ENCODE measurements at regions not wholly inside any gene's neighbourhood (a gene's known extent, or its start where the extent isn't known, plus 50 kb on each side); places are given as distances from the start of the nearest gene placed in this dataset.
"Not testable (repeated sequence)": the region's sequence is repeated elsewhere in the genome, so short reads cannot be mapped to it uniquely, and the experiment has no call there.

DNA sequence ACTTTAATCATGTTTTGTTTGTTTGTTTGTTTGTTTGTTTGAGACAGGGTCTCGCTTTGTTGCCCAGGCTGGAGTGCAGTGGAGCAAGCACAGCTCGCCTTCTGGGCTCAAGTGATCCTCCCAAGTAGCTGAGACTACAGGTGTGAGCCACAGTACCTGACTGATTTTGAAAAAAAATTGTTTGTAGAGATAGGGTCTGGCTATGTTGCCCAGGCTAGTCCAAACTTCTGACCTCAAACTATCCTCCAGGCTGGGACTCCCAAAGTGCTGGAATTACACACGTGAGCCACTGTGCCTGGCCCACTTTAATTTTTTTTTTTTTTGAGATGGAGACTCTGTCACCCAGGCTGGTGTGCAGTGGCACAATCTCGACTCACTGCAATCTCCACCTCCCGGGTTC is 74.8 kb upstream of the CLDN5 start:
- no peak overlapping the region for H3K4me3 ChIP-seq
- intact Hi-C loops (cut with DNase I; ENCODE audit: low total_unique reads): no loop called here
- H3K4me1 ChIP-seq: no peaks in the 10 kb centered on the region
- no peak for TF ChIP-seq EP300 (IDR thresholded peaks at IDR 0.05)
- TF ChIP-seq, protein P1, sequence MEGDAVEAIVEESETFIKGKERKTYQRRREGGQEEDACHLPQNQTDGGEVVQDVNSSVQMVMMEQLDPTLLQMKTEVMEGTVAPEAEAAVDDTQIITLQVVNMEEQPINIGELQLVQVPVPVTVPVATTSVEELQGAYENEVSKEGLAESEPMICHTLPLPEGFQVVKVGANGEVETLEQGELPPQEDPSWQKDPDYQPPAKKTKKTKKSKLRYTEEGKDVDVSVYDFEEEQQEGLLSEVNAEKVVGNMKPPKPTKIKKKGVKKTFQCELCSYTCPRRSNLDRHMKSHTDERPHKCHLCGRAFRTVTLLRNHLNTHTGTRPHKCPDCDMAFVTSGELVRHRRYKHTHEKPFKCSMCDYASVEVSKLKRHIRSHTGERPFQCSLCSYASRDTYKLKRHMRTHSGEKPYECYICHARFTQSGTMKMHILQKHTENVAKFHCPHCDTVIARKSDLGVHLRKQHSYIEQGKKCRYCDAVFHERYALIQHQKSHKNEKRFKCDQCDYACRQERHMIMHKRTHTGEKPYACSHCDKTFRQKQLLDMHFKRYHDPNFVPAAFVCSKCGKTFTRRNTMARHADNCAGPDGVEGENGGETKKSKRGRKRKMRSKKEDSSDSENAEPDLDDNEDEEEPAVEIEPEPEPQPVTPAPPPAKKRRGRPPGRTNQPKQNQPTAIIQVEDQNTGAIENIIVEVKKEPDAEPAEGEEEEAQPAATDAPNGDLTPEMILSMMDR (IDR thresholded peaks at IDR 0.05): no peak
- TF ChIP-seq POLR2AphosphoS5 (IDR thresholded peaks at IDR 0.05): no peak
- TF ChIP-seq POLR2A (IDR thresholded peaks at IDR 0.05): no peak
- no peak overlapping the region for H3K27ac ChIP-seq
- no peaks in the 10 kb centered on the region for H3K36me3 ChIP-seq
- DNase-seq: no peak
- H3K9me3 ChIP-seq: no peaks in the 10 kb centered on the region
- peaks cover 0 to 22% (median 0%) of the 10 kb centered on the region in 3 donors for H3K27me3 ChIP-seq
- WGBS, 5 donors: 83 to 94% (median 91%) methylated on average over 5 of the region's 5 CpGs

DNA sequence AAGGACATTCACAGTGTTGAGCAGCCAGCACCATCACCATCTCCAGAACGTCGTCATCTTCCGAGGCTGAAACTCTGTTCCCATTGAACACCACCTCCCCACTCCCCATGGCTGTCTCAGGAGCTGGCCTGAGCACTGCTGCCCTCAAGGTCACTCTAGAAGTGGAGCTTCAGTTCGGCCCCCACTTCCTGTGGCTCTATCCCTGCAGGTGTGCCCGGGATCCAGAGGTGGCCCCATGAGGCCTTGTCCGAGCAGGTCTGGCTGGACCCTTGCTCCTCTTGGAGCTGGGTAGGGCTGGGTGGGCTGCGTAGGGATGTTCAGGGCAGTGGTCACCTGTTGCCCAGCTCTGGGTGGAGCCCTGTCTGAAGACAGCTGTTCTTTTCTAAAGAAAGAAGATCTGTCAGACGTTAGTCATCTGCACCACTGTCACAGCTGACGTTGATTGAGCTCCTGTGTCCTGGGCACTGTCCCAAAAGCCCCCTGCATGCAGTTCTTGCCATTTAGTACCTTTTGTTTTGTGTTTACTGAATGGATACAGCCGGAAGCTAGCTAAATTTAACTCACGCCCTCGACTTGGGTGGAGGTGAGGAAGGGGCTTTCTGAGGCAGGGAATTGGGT is 75.5 kb upstream of the CLDN5 start:
- peaks cover 0 to 22% (median 0%) of the 10 kb centered on the region in 3 donors for H3K27me3 ChIP-seq
- WGBS, 5 donors: 67 to 81% (median 74%) methylated on average over 11 to 12 of the region's 12 CpGs
- H3K9me3 ChIP-seq: no peaks in the 10 kb centered on the region
- TF ChIP-seq POLR2A (IDR thresholded peaks at IDR 0.05): no peak
- TF ChIP-seq, protein P1 (IDR thresholded peaks at IDR 0.05): no peak
- TF ChIP-seq POLR2AphosphoS5 (IDR thresholded peaks at IDR 0.05): no peak
- TF ChIP-seq EP300 (IDR thresholded peaks at IDR 0.05): no peak
- intact Hi-C loops (cut with DNase I; ENCODE audit: low total_unique reads): no loop called here
- no peak overlapping the region for H3K27ac ChIP-seq
- DNase-seq: no peak
- H3K36me3 ChIP-seq: no peaks in the 10 kb centered on the region
- H3K4me3 ChIP-seq: no peak overlapping the region
- H3K4me1 ChIP-seq: no peaks in the 10 kb centered on the region

DNA sequence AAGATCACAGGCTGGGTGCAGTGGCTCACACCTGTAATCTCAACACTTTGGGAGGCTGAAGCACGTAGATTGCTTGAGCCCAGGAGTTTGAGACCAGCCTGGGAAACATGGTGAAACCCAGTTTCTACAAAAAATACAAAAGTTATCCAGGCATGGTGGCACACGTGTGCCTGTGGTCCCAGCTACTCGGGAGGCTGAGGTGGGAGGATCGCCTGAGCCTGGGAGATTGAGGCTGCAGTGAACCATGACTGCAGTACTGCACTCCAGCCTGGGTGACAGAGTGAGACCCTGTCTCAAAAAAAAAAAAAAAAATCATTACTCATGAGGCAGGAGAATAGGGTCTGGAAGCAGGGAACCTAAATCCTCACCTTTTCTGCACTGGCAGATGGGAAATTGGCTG is 79.1 kb upstream of the CLDN5 start:
- DNase-seq; intact Hi-C loops (cut with DNase I; ENCODE audit: low total_unique reads); H3K4me1 ChIP-seq; H3K4me3 ChIP-seq; H3K36me3 ChIP-seq; H3K9me3 ChIP-seq; H3K27ac ChIP-seq: not testable (repeated sequence)
- WGBS, 5 donors: 79 to 94% (median 85%) methylated on average over 4 of the region's 4 CpGs
- peaks cover 0 to 44% (median 6%) of the 10 kb centered on the region in 3 donors for H3K27me3 ChIP-seq

DNA sequence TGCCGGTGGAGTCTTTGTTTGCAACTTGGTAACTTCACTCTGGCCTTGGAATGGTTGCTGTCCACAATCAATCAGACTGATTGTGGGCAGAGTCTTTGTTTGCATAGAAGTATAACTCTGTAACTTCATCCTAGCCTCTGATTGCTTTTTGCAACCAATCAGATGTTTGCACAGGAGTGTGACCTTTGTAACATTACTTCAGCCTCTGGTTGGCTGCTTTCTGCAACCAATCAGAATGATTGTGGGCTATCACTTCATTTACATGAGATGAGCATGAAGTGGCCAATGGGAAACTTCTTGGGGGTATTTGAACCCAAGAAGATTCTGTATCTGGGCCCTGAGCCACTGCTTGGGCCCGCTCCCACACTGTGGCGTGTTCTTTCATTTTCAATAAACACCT is 79.6 kb upstream of the CLDN5 start:
- TF ChIP-seq POLR2A (IDR thresholded peaks at IDR 0.05): no peak
- TF ChIP-seq EP300 (IDR thresholded peaks at IDR 0.05): no peak
- TF ChIP-seq, protein P1 (IDR thresholded peaks at IDR 0.05): no peak
- TF ChIP-seq POLR2AphosphoS5 (IDR thresholded peaks at IDR 0.05): no peak
- WGBS, 5 donors: 72 to 86% (median 81%) methylated on average over 3 of the region's 3 CpGs
- no peak for DNase-seq
- Histone ChIP-seq H3K4me1 (peaks cover 0 to 9% (median 3%) of the 10 kb centered on the region in 4 donors), H3K9me3 (no peaks in the 10 kb centered on the region), H3K4me3 (no peak overlapping the region), H3K27me3 (peaks cover 0 to 46% (median 6%) of the 10 kb centered on the region in 3 donors), H3K27ac (no peak overlapping the region), H3K36me3 (no peaks in the 10 kb centered on the region)
- intact Hi-C loops (cut with DNase I; ENCODE audit: low total_unique reads): no loop called here

DNA sequence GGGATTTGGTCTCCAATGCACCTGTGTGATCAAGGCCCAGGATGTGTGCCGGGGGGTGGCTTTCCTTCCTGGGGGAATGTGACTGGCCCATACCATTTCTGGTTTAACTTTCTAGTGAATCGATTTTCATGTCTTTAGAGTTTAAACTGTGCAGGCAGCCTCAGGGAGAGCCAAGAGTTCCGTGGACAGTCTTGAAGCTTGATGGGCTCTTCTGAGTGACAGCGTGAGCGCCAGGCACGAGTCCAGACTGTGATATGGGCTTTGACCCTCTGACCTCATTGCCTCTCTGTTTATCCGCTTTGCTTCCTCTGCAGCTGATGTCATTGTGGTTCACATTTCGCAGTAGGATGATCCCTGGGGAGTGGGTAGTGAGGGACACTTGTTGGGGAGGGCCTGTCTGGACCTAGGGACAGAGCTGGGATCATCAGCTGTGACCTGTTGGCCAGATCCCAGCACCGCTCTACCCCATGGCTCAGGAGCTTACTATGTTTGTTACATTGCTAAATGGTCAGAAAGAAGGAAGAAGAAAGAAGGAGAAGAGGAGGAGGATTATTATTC is 80.6 kb upstream of the CLDN5 start:
- no peak overlapping the region for H3K27ac ChIP-seq
- H3K27me3 ChIP-seq: peaks cover 0 to 48% (median 6%) of the 10 kb centered on the region in 3 donors
- peaks cover 0 to 9% (median 3%) of the 10 kb centered on the region in 4 donors for H3K4me1 ChIP-seq
- TF ChIP-seq, protein P1 (IDR thresholded peaks at IDR 0.05): no peak
- TF ChIP-seq EP300 (IDR thresholded peaks at IDR 0.05): no peak
- no peak for TF ChIP-seq POLR2AphosphoS5 (IDR thresholded peaks at IDR 0.05)
- TF ChIP-seq POLR2A (IDR thresholded peaks at IDR 0.05): no peak
- no peaks in the 10 kb centered on the region for H3K36me3 ChIP-seq
- no peaks in the 10 kb centered on the region for H3K9me3 ChIP-seq
- WGBS, 5 donors: 62 to 76% (median 64%) methylated on average over 9 of the region's 9 CpGs
- intact Hi-C loops (cut with DNase I; ENCODE audit: low total_unique reads): no loop called here
- H3K4me3 ChIP-seq: no peak overlapping the region
- no peak for DNase-seq
